ENCODE measurements at regions not wholly inside any gene's neighbourhood (a gene's known extent, or its start where the extent isn't known, plus 50 kb on each side); places are given as distances from the start of the nearest gene placed in this dataset.
"Not testable (repeated sequence)": the region's sequence is repeated elsewhere in the genome, so short reads cannot be mapped to it uniquely, and the experiment has no call there.

GRCh38 chr1:2957329-2957728 lies 63.9 kb upstream of the ACTRT2 start:
- Histone ChIP-seq H3K27ac (no peak overlapping the region), H3K4me1 (no peaks in the 10 kb centered on the region), H3K36me3 (no peaks in the 10 kb centered on the region), H3K27me3 (no peaks in the 10 kb centered on the region), H3K4me3 (no peak overlapping the region), H3K9me3 (peaks cover 6 to 18% of the 10 kb centered on the region in 2 donors)
- TF ChIP-seq, protein P1, sequence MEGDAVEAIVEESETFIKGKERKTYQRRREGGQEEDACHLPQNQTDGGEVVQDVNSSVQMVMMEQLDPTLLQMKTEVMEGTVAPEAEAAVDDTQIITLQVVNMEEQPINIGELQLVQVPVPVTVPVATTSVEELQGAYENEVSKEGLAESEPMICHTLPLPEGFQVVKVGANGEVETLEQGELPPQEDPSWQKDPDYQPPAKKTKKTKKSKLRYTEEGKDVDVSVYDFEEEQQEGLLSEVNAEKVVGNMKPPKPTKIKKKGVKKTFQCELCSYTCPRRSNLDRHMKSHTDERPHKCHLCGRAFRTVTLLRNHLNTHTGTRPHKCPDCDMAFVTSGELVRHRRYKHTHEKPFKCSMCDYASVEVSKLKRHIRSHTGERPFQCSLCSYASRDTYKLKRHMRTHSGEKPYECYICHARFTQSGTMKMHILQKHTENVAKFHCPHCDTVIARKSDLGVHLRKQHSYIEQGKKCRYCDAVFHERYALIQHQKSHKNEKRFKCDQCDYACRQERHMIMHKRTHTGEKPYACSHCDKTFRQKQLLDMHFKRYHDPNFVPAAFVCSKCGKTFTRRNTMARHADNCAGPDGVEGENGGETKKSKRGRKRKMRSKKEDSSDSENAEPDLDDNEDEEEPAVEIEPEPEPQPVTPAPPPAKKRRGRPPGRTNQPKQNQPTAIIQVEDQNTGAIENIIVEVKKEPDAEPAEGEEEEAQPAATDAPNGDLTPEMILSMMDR (IDR thresholded peaks at IDR 0.05): no peak
- DNase-seq (ENCODE audit: low spot score in 2 of 2): no peak
- intact Hi-C loops (cut with DNase I): no loop called here

DNA sequence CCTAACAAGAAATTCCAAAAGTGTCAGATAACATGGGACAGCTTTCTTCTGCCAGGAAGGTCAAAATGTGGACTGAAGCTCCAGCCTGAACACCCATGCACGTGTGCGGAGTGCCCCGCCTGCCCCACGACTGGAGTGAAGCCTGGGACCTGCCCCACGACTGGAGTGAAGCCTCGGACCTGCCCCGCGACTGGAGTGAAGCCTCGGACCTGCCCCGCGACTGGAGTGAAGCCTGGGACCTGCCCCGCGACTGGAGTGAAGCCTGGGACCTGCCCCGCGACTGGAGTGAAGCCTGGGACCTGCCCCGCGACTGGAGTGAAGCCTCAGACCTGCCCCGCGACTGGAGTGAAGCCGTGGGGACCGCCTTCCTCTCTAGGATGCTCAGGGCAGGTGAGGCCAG lies 61.4 kb upstream of the ACTRT2 start:
- DNase-seq (ENCODE audit: low spot score in 2 of 2); H3K27me3 ChIP-seq; H3K27ac ChIP-seq; intact Hi-C loops (cut with DNase I); H3K4me1 ChIP-seq; H3K36me3 ChIP-seq; H3K4me3 ChIP-seq: not testable (repeated sequence)
- H3K9me3 ChIP-seq: peaks cover 6 to 18% of the 10 kb centered on the region in 2 donors

GRCh38 chr1:2961081-2961480 lies 60.2 kb upstream of the ACTRT2 start:
- Histone ChIP-seq H3K4me1 (peaks cover 2 to 3% of the 10 kb centered on the region in 2 donors), H3K27ac (no peak overlapping the region), H3K4me3 (no peak overlapping the region), H3K27me3 (no peaks in the 10 kb centered on the region), H3K9me3 (peaks cover 6 to 18% of the 10 kb centered on the region in 2 donors), H3K36me3 (no peaks in the 10 kb centered on the region)
- intact Hi-C loops (cut with DNase I): no loop called here
- DNase-seq (ENCODE audit: low spot score in 2 of 2): no peak
- TF ChIP-seq, protein P1 (IDR thresholded peaks at IDR 0.05): no peak

DNA sequence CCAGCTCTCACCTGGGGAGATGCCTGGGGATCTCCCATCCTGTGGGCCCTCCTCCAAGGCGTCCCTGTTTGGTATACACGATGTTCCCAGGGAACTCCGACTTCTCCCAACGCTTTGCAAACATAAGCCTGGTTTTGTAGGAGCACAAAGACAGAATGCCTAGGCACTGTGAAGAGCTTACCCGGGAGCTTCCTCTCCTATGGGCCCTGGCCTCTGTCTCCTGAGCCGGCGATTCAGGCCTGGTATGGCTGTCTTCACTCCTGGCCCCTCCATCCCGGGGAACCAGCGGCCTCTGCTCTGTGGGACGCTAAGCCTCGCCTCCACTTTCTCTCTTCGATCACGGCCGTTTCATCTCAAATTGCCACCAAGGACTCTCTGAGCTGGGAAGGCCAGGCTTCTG lies 59.6 kb upstream of the ACTRT2 start:
- intact Hi-C loops (cut with DNase I): no loop called here
- TF ChIP-seq, protein P1 (IDR thresholded peaks at IDR 0.05): no peak
- DNase-seq (ENCODE audit: low spot score in 2 of 2): no peak
- no peaks in the 10 kb centered on the region for H3K27me3 ChIP-seq
- H3K4me3 ChIP-seq: no peak overlapping the region
- peaks cover 2 to 3% of the 10 kb centered on the region in 2 donors for H3K4me1 ChIP-seq
- peaks cover 6 to 18% of the 10 kb centered on the region in 2 donors for H3K9me3 ChIP-seq
- H3K36me3 ChIP-seq: no peaks in the 10 kb centered on the region
- H3K27ac ChIP-seq: no peak overlapping the region

DNA sequence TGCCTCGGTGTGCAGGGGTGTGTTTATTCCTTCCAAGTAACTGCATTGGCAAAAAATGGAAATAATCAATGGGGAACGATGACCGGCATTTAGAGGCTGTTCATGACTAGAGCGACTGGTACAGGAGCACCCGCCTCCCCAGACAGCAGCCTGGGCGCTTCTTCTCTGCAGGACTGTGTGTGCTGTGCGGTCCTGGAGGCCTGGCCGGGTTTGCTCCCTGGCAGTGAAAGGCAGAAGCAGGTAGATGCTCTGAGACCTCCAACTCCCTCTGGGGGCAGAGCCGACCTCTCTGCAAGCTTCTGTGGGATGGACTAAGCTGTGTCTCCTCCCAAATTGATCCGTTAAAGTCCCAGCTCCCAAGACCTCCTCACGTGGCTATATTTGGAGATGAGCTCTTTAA lies 59.2 kb upstream of the ACTRT2 start:
- H3K9me3 ChIP-seq: peaks cover 6 to 15% of the 10 kb centered on the region in 2 donors
- DNase-seq (ENCODE audit: low spot score in 2 of 2): no peak
- TF ChIP-seq, protein P1 (IDR thresholded peaks at IDR 0.05): no peak
- no peaks in the 10 kb centered on the region for H3K36me3 ChIP-seq
- H3K4me1 ChIP-seq: peaks cover 3 to 5% of the 10 kb centered on the region in 2 donors
- no peak overlapping the region for H3K4me3 ChIP-seq
- intact Hi-C loops (cut with DNase I): no loop called here
- no peaks in the 10 kb centered on the region for H3K27me3 ChIP-seq
- H3K27ac ChIP-seq: no peak overlapping the region

GRCh38 chr1:2962541-2962940 lies 58.7 kb upstream of the ACTRT2 start:
- DNase-seq (ENCODE audit: low spot score in 2 of 2): no peak
- Histone ChIP-seq H3K4me1 (peaks cover 3 to 9% of the 10 kb centered on the region in 2 donors), H3K27me3 (no peaks in the 10 kb centered on the region), H3K27ac (no peak overlapping the region), H3K4me3 (no peak overlapping the region), H3K36me3 (no peaks in the 10 kb centered on the region), H3K9me3 (peaks cover 6 to 10% of the 10 kb centered on the region in 2 donors)
- intact Hi-C loops (cut with DNase I): no loop called here
- TF ChIP-seq, protein P1 (IDR thresholded peaks at IDR 0.05): no peak
